Adrenal gland (tissue), 5 donors: ENCODE measurements at regions not wholly inside any gene's neighbourhood (a gene's known extent, or its start where the extent isn't known, plus 50 kb on each side); places are given as distances from the start of the nearest gene placed in this dataset.

Experiments
- POLR2A ChIP-seq, 2 donors: fragments of 450-650 bp; IDR thresholded peaks; one replicate each; pipeline ENCODE4 v1.6.1; 2017; ENCODE audit warnings: antibody characterized with exemption in 2 of 2, mild to moderate bottlenecking in 2 of 2, moderate library complexity in 1 of 2
- TF ChIP-seq, protein P1 (sequence below), 6 experiments: fragments of 450-650 bp in 4 of 6; fragments of 200-600 bp in 2 of 6; sonication (generic) in 1 of 6; IDR thresholded peaks; 1 replicate in 5 of 6; 2 replicates in 1 of 6; pipeline versions ENCODE4 v1.5.1 to v1.8.0; 2016 to 2021; ENCODE audit warnings: antibody characterized with exemption in 6 of 6, mild to moderate bottlenecking in 2 of 6, moderate library complexity in 1 of 6
- donor health status: DM: no; HTN: no; CAD: no.

DNA sequence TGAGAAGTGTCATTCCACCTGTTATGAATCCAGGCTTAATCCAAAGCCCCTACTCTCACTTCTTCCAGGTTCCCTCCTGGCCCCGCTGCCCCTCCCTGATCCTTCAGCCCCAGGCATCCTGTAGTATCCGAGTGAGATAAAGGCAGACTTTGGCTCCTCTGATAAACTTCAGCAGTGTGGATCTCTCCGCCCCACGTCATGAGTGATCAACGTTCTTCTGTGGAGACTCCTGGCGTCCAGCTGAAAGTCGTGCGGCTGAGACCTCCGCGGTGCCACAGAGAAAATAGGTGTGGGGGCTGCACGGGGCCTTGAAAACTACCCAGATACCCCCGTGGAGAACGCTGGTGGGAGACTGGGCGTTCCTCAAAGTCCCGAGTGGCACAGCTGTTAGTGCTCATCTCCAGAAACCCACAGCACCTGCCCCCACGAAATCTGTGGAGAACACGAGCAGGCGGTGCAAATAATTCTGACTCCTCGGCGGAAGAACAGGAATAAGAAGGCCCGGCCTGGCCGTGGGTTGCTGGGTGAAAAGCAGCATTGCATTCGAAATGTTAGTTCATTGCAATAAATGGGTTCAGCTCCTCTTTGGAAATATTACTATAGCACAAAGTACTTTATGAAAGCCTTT, 180.0 kb upstream of the RGS6 start:
- TF ChIP-seq, protein P1, sequence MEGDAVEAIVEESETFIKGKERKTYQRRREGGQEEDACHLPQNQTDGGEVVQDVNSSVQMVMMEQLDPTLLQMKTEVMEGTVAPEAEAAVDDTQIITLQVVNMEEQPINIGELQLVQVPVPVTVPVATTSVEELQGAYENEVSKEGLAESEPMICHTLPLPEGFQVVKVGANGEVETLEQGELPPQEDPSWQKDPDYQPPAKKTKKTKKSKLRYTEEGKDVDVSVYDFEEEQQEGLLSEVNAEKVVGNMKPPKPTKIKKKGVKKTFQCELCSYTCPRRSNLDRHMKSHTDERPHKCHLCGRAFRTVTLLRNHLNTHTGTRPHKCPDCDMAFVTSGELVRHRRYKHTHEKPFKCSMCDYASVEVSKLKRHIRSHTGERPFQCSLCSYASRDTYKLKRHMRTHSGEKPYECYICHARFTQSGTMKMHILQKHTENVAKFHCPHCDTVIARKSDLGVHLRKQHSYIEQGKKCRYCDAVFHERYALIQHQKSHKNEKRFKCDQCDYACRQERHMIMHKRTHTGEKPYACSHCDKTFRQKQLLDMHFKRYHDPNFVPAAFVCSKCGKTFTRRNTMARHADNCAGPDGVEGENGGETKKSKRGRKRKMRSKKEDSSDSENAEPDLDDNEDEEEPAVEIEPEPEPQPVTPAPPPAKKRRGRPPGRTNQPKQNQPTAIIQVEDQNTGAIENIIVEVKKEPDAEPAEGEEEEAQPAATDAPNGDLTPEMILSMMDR (IDR thresholded peaks at IDR 0.05): no peak
- no peak for TF ChIP-seq POLR2A (IDR thresholded peaks at IDR 0.05)
